ENCODE measurements at regions not wholly inside any gene's neighbourhood (a gene's known extent, or its start where the extent isn't known, plus 50 kb on each side); places are given as distances from the start of the nearest gene placed in this dataset.
A peak's percentile ranks its signal among the peaks of the same experiment; 100 is the strongest.
"Not testable (repeated sequence)": the region's sequence is repeated elsewhere in the genome, so short reads cannot be mapped to it uniquely, and the experiment has no call there.

DNA sequence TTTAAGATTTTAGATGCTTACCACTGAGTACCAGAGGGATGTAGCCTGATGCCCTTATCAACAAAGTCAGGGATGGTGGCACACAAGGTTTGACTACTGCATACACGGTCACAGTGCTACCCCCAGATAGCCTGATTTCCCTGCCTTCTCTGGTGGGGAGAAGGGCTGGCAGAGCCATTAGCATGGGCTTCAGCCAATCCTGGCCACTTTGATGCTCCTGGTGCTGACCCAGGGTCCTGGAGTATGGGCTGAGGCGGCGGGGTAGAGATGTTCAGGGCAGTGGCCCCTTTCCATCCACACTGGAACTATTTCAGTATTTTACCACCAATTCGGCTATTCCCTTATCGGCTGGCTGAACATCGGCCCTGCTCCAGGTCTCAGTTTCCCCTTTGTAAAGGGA, 83.2 kb downstream of the POTEB3 start:
- WGBS, 10 experiments, result no CpG with 5 or more reads among the region's 6 CpGs
- in situ Hi-C loops (cut with MboI; ENCODE audit: low pct_unique_long_range_greater_than_20kb in 2 of 9, low sequenced_read_pairs in 9 of 9, unreplicated experiment in 9 of 9); ATAC-seq (replicated peaks in 6 of 8): not testable (repeated sequence)

DNA sequence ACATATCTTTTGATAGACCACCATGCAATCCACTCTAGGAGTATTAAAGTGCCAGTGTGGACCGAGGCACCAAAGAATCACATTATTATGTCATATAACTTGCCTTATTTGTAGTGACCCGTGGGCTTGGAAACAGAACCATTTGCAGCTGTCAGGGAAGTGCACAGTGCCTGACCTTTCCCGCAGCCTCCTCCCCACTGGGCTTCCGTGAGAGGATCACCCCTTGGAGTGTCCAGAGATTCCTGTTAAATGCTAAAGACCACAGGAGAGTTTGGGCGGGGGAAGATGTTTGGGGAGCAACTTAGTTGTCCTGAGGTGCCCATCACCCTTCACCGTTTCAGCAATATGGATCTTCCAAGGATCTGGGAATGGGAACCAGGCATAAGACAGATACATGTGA, 84.4 kb downstream of the POTEB3 start:
- ATAC-seq (replicated peaks in 6 of 8); H3K4me3 ChIP-seq; H3K4me1 ChIP-seq (replicated peaks in 1 of 2); H3K27ac ChIP-seq; in situ Hi-C loops (cut with MboI; ENCODE audit: low pct_unique_long_range_greater_than_20kb in 2 of 9, low sequenced_read_pairs in 9 of 9, unreplicated experiment in 9 of 9): not testable (repeated sequence)
- WGBS, 10 experiments, result no CpG with 5 or more reads among the region's 6 CpGs

More for the DNA sequence above, 83.2 kb downstream of the POTEB3 start:
- H3K27ac ChIP-seq; H3K4me3 ChIP-seq; H3K4me1 ChIP-seq (replicated peaks in 1 of 2): not testable (repeated sequence)

DNA sequence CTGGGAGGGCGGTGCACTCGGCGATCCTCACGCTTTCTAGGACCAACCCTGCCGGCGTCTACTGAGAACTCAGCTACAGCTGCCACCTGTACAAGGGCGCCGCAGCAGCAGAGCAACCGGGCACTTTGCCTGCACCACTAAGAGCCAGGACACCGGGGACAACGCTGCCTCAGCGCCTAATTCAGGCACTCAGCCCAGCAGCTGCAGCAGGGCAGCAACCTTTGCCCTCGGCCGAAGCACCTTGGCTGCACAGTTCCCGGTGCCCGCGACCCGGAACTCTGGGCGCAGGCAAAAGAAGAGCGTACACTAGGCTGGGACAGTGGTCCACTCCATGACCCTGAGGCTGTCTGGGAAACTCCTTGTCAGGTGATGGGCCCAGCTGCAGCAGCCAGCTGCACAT, 85.7 kb downstream of the POTEB3 start:
- H3K27ac ChIP-seq; H3K4me3 ChIP-seq; ATAC-seq (replicated peaks in 6 of 8); in situ Hi-C loops (cut with MboI; ENCODE audit: low pct_unique_long_range_greater_than_20kb in 2 of 9, low sequenced_read_pairs in 9 of 9, unreplicated experiment in 9 of 9); H3K4me1 ChIP-seq (replicated peaks in 1 of 2): not testable (repeated sequence)
- no CpG with 5 or more reads among the region's 20 CpGs for WGBS, 10 experiments

GRCh38 chr15:21352670-21353318, 87.5 kb downstream of the POTEB3 start:
- in situ Hi-C loops (cut with MboI; ENCODE audit: low pct_unique_long_range_greater_than_20kb in 2 of 9, low sequenced_read_pairs in 9 of 9, unreplicated experiment in 9 of 9); H3K4me3 ChIP-seq; H3K27ac ChIP-seq; ATAC-seq (replicated peaks in 6 of 8); H3K4me1 ChIP-seq (replicated peaks in 1 of 2): not testable (repeated sequence)
- no CpG with 5 or more reads among the region's 40 CpGs for WGBS, 10 experiments

GRCh38 chr15:21344960-21345359, 95.3 kb downstream of the POTEB3 start:
- ATAC-seq (replicated peaks in 6 of 8); H3K4me3 ChIP-seq; in situ Hi-C loops (cut with MboI; ENCODE audit: low pct_unique_long_range_greater_than_20kb in 2 of 9, low sequenced_read_pairs in 9 of 9, unreplicated experiment in 9 of 9); H3K27ac ChIP-seq; H3K4me1 ChIP-seq (replicated peaks in 1 of 2): not testable (repeated sequence)
- WGBS, 10 experiments, result no CpG with 5 or more reads among the region's 47 CpGs

DNA sequence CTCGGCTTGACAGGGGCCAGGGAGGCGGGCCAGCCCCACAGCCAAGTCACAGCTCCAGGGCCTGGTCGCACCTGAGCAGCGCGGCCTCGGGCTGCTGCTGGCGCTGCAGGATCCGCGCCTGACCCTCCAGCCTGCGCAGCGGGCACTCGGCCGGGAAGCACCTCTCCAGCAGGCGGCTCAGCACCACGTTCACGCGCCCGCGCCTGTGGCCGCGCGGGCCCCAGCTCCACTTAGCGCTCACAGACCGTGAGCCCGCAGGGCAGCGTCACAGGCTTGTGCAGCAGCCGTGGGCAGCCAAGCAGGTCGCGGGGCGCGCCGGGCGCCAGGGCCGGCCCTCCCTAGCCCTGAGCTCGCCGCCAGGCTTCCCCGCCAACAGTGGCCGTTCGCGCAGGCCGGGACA, 95.8 kb downstream of the POTEB3 start:
- H3K4me3 ChIP-seq; H3K27ac ChIP-seq; H3K4me1 ChIP-seq (replicated peaks in 1 of 2); in situ Hi-C loops (cut with MboI; ENCODE audit: low pct_unique_long_range_greater_than_20kb in 2 of 9, low sequenced_read_pairs in 9 of 9, unreplicated experiment in 9 of 9): not testable (repeated sequence)
- ATAC-seq (replicated peaks in 6 of 8), result peak in 1 of 8 experiments; percentile 64
- no CpG with 5 or more reads among the region's 41 CpGs for WGBS, 10 experiments

GRCh38 chr15:21337028-21337427, 103.3 kb downstream of the POTEB3 start:
- H3K4me1 ChIP-seq (replicated peaks in 1 of 2); H3K4me3 ChIP-seq; H3K27ac ChIP-seq; ATAC-seq (replicated peaks in 6 of 8); in situ Hi-C loops (cut with MboI; ENCODE audit: low pct_unique_long_range_greater_than_20kb in 2 of 9, low sequenced_read_pairs in 9 of 9, unreplicated experiment in 9 of 9): not testable (repeated sequence)
- WGBS, 10 experiments, result no CpG with 5 or more reads among the region's 2 CpGs

DNA sequence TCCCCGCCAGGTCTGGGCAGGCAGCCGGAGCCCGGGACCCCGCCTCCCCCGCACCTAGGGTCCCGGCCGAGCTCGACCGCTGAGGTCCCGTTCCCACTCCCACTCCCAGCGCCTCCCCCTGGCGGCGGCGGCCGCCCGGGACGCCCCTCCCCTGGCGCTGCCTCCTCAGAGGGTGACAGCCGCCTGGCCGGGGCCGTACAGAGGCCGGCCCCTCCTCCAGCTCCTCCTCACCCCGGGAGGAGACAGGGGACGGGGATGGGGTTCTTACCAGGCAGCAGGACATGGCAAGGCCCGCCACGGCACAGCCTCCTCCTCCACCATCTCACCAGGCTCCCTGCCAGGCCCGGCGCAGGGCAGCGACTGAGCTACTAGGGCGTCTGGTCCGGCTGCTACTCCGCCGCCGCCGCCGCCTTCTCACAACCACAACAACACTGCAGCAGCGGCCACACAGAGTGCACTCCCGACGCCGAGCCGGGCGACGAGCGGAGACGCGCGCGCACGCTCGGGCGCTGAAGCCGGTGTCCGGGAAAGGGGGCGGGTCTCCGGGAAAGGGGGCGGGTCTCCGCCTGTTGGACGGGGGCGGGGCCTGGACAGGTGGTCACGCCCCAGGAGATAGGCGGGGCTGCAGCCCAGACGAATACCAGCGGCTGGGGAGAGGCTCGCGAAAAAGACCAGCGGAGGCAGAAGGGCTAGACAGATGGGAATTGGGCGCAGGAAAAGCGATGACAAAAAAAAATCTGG, 115.4 kb downstream of the POTEB3 start:
- peak overlapping the region in 1 of 5 donors; percentile 23 for H3K4me3 ChIP-seq
- H3K27ac ChIP-seq; in situ Hi-C loops (cut with MboI; ENCODE audit: low pct_unique_long_range_greater_than_20kb in 2 of 9, low sequenced_read_pairs in 9 of 9, unreplicated experiment in 9 of 9); H3K4me1 ChIP-seq (replicated peaks in 1 of 2): not testable (repeated sequence)
- ATAC-seq (replicated peaks in 6 of 8), result peak in 2 of 8 experiments; percentile 77 to 89
- WGBS, 10 experiments, result 82% methylated on average over 2 of the region's 68 CpGs; no CpG with 5 or more reads in 9 of the 10 experiments

GRCh38 chr15:21284353-21284752, 155.9 kb downstream of the POTEB3 start:
- in situ Hi-C loops (cut with MboI; ENCODE audit: low pct_unique_long_range_greater_than_20kb in 2 of 9, low sequenced_read_pairs in 9 of 9, unreplicated experiment in 9 of 9); H3K4me1 ChIP-seq (replicated peaks in 1 of 2); H3K27ac ChIP-seq; H3K4me3 ChIP-seq: not testable (repeated sequence)
- WGBS, 10 experiments, result no CpG with 5 or more reads among the region's 2 CpGs
- ATAC-seq (replicated peaks in 6 of 8), result peak in 5 of 8 experiments; percentile 39 to 89 (median 87)

DNA sequence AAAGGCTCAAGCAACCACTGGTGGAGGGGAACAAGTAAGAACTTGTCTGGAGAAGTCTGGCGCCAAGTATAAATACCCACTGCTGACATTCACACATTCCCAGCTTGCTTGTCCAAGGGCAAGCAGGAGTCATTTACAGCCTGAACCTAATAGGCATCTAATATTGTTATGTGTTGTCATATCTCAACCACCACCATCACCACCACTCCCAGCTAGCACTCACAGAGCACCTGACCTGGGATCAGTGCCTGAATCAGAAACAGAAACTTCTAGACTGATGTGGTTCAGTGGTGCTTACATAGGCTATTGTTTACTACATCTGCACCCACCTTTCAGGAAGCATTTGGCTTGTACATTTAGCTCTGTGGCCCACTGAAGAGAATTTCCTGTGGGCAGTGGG, 157.1 kb downstream of the POTEB3 start:
- no CpG with 5 or more reads among the region's 1 CpG for WGBS, 10 experiments
- in situ Hi-C loops (cut with MboI; ENCODE audit: low pct_unique_long_range_greater_than_20kb in 2 of 9, low sequenced_read_pairs in 9 of 9, unreplicated experiment in 9 of 9); H3K4me1 ChIP-seq (replicated peaks in 1 of 2); H3K4me3 ChIP-seq; H3K27ac ChIP-seq: not testable (repeated sequence)
- ATAC-seq (replicated peaks in 6 of 8), result peak in 2 of 8 experiments; percentile 17 to 32

DNA sequence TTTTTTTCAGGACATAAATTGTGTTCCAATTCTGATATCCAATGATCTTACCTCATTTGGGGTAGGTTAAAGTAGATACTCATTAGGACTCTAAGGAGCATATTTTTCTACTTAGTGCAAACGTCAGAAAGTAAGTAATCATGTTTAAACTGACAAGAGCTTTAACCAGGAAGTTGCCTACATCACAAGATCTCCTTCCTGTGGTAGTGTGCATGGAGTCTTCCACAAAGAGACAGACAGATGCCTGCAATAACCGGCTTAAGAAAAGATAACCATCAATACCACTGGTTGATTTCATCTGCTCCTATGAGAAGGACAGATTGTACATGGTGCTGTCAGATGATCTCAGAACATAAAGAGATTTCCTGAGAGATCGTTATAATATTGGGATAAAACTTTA, 160.0 kb downstream of the POTEB3 start:
- H3K4me1 ChIP-seq (replicated peaks in 1 of 2); in situ Hi-C loops (cut with MboI; ENCODE audit: low pct_unique_long_range_greater_than_20kb in 2 of 9, low sequenced_read_pairs in 9 of 9, unreplicated experiment in 9 of 9); H3K4me3 ChIP-seq; H3K27ac ChIP-seq; ATAC-seq (replicated peaks in 6 of 8): not testable (repeated sequence)
- no CpG with 5 or more reads among the region's 3 CpGs for WGBS, 10 experiments

DNA sequence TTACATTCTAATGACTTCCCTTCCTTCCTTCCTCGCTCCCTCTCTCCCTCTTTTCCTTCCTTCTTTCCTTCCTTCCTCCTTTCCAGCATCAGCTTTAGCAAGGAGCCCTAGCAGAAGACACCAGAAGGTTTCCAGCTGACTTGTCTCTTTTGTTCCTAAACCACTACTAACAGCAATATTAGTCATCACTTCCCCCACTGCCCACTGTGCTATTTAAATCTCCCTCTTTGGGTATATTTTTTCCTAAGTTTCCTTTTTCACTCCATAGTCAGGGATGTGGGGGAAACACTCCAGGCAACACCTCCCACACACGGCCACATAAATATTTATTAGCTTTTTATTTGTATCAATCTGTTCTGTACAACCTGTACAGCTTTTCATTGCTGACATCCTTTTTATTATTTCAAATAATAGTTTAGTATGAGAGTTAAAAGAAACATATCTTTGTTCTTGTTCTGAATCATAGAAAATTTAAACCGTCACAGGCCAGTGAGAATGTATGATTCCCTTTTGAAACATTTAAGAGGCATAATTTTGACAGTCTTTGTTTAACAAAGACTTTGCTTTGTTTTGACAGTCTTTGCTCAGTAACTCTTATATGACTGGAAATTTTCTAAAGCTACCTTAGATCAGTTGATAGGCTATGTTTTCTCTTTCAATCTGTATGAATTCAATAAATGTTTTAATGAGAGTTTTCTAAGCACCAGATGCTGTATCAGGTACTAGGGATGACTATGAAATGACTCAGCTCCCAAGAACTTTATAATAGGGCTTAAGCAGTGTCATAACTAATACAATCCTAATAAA, 167.9 kb downstream of the POTEB3 start:
- in situ Hi-C loops (cut with MboI; ENCODE audit: low pct_unique_long_range_greater_than_20kb in 2 of 9, low sequenced_read_pairs in 9 of 9, unreplicated experiment in 9 of 9); H3K4me3 ChIP-seq; ATAC-seq (replicated peaks in 6 of 8); H3K4me1 ChIP-seq (replicated peaks in 1 of 2); H3K27ac ChIP-seq: not testable (repeated sequence)
- WGBS, 10 experiments, result 0 to 81% (median 27%) methylated on average over 2 to 3 of the region's 3 CpGs

DNA sequence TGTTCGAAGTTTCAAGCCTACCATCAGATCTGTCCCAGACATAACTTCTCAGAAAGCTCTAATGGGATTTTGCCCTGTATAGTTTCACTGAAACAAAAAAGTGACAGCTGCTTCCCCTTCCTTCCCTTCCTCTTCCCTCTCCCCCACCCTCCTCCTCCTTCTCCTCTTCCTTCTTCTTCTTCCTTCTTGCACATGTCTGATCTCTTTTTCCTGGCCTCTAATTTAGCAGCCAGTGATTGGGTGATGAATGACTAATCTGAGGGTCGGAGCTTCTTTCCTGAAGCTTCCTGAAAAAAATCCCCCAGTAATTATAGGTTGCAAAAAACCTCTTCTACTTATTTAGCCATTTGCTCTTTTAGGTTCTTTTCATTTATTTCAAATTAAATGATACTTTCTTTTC, 168.7 kb downstream of the POTEB3 start:
- no peak overlapping the region for H3K27ac ChIP-seq
- in situ Hi-C loops (cut with MboI; ENCODE audit: low pct_unique_long_range_greater_than_20kb in 2 of 9, low sequenced_read_pairs in 9 of 9, unreplicated experiment in 9 of 9), result no loop called here
- 3 to 83% (median 20%) methylated on average over 2 of the region's 2 CpGs for WGBS, 10 experiments
- no peaks in the 10 kb centered on the region for H3K4me1 ChIP-seq (replicated peaks in 1 of 2)
- ATAC-seq (replicated peaks in 6 of 8), result no peak
- H3K4me3 ChIP-seq, result no peak overlapping the region
